Thoracic aorta (tissue), 2 donors: ENCODE measurements at regions not wholly inside any gene's neighbourhood (a gene's known extent, or its start where the extent isn't known, plus 50 kb on each side); places are given as distances from the start of the nearest gene placed in this dataset.

ENCODE experiments used
- ATAC-seq: fragments of 150-250 bp; one replicate; pipeline ENCODE4 v1.8.0; 2017; ENCODE audit warnings: low read depth; ENCODE audit not compliant: insufficient number of reproducible peaks, low FRiP score
- DNase-seq: peaks from one replicate; pipeline ENCODE4 v3.0.0-alpha.2; 2020; ENCODE audit warnings: low spot score
- H3K27ac ChIP-seq, 2 donors: fragments of 200-600 bp; sonication (generic); 1 replicate in 1 of 2; 2 replicates in 1 of 2; pipeline ENCODE4 v1.5.1; 2016; ENCODE audit warnings: mild to moderate bottlenecking in 2 of 2, moderate library complexity in 2 of 2
- H3K27me3 ChIP-seq: fragments of 200-600 bp; sonication (generic); replicated peaks from 2 replicates; pipeline ENCODE4 v1.6.0; 2016; ENCODE audit warnings: mild to moderate bottlenecking; ENCODE audit not compliant: insufficient read depth
- H3K36me3 ChIP-seq: fragments of 200-600 bp; sonication (generic); one replicate; pipeline ENCODE4 v1.5.1; 2016
- H3K4me1 ChIP-seq, 2 donors: fragments of 200-600 bp; sonication (generic); 1 replicate in 1 of 2; 2 replicates in 1 of 2; pipeline versions ENCODE4 v1.5.1 to v1.6.0; 2016; ENCODE audit warnings: low read depth in 2 of 2, mild to moderate bottlenecking in 1 of 2; ENCODE audit not compliant: control insufficient read depth in 1 of 2
- H3K4me3 ChIP-seq: fragments of 200-600 bp; sonication (generic); 2 replicates; pipeline ENCODE4 v1.5.1; 2016; ENCODE audit warnings: mild to moderate bottlenecking
- H3K9me3 ChIP-seq: fragments of 200-600 bp; sonication (generic); 2 replicates; pipeline ENCODE4 v1.5.1; 2016
- TF ChIP-seq, protein P1 (sequence below): fragments of 200-600 bp; sonication (generic); IDR thresholded peaks from one replicate; pipeline ENCODE4 v1.5.1; 2019; ENCODE audit warnings: antibody characterized with exemption

- Histone ChIP-seq H3K4me3 (no peak overlapping the region), H3K27ac (no peak overlapping the region), H3K36me3 (no peaks in the 10 kb centered on the region), H3K9me3 (no peaks in the 10 kb centered on the region), H3K4me1 (no peaks in the 10 kb centered on the region), H3K27me3 (no peaks in the 10 kb centered on the region)
- ATAC-seq: no peak
- TF ChIP-seq, protein P1, sequence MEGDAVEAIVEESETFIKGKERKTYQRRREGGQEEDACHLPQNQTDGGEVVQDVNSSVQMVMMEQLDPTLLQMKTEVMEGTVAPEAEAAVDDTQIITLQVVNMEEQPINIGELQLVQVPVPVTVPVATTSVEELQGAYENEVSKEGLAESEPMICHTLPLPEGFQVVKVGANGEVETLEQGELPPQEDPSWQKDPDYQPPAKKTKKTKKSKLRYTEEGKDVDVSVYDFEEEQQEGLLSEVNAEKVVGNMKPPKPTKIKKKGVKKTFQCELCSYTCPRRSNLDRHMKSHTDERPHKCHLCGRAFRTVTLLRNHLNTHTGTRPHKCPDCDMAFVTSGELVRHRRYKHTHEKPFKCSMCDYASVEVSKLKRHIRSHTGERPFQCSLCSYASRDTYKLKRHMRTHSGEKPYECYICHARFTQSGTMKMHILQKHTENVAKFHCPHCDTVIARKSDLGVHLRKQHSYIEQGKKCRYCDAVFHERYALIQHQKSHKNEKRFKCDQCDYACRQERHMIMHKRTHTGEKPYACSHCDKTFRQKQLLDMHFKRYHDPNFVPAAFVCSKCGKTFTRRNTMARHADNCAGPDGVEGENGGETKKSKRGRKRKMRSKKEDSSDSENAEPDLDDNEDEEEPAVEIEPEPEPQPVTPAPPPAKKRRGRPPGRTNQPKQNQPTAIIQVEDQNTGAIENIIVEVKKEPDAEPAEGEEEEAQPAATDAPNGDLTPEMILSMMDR: no peak
- no peak for DNase-seq
Observed at GRCh38 chr20:57986666-57987065, 241.8 kb downstream of the ANKRD60 start.

DNA sequence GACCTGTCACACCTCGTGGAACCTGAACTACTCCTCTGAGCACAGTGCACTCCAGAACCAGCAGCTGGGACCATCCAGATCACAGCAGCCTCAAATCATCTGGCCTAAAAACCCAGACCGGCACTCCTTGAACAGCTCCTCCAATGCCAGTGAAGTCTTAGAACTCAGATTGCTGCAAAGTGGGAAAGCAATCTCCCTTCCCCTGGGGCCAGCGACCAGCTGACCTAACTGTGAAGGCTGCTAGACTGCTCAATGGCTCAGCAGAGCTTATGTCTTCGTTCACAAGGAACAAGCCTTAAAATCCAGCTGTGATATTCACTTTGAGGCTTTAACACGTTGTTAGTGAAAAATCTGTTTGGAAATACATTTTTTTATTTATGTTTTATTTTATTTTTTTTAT lies 243.2 kb downstream of the ANKRD60 start:
- DNase-seq: no peak
- H3K27me3 ChIP-seq: no peaks in the 10 kb centered on the region
- TF ChIP-seq, protein P1: no peak
- H3K36me3 ChIP-seq: no peaks in the 10 kb centered on the region
- H3K4me3 ChIP-seq: no peak overlapping the region
- no peak overlapping the region for H3K27ac ChIP-seq
- no peaks in the 10 kb centered on the region for H3K9me3 ChIP-seq
- ATAC-seq: no peak
- H3K4me1 ChIP-seq: no peaks in the 10 kb centered on the region

DNA sequence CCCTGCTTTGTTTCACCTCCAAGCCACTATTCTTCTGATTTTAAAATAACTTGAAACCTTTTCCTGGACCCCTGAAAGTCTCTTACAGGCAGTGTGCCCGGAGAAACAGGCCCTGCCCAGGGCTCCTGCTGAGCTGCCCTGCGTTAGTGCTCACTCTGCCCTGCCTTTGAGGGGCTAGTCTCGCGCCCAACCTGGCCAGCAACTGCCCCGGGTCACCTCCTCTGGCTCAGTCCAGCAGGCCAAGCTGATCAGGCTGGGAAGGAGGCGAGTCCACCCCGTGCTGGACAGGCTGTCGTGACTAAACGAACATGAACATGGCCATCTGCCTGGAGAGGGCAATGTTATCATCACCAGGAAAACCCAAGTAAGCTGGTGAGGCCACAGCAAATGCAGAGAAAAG lies 245.4 kb downstream of the ANKRD60 start:
- H3K4me1 ChIP-seq: no peaks in the 10 kb centered on the region
- no peak overlapping the region for H3K4me3 ChIP-seq
- TF ChIP-seq, protein P1: no peak
- DNase-seq (no peak), ATAC-seq (no peak)
- no peaks in the 10 kb centered on the region for H3K36me3 ChIP-seq
- no peaks in the 10 kb centered on the region for H3K27me3 ChIP-seq
- H3K9me3 ChIP-seq: no peaks in the 10 kb centered on the region
- H3K27ac ChIP-seq: no peak overlapping the region

DNA sequence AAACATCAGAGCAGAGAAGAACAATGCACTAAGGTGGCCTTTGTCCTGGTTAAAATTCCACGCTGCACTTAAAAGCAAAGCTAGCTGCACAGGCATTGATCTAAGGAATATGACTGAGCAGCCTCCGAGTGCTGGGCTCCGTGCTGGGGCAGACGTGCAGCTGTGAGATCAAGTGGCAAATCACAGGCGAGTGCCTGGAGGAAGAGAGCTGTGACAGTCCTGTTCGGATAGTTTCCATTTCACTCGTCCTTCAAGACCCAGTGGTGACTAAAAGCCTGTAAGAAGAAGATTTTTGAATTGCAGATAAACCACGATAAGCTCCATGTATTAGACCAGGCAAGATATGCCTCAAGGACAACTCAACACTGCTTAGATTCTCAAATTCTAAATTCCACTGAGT lies 247.9 kb downstream of the ANKRD60 start:
- H3K9me3 ChIP-seq: no peaks in the 10 kb centered on the region
- no peak for ATAC-seq
- H3K36me3 ChIP-seq: no peaks in the 10 kb centered on the region
- DNase-seq: no peak
- no peak overlapping the region for H3K4me3 ChIP-seq
- peaks cover 3 to 20% of the 10 kb centered on the region in 2 donors for H3K4me1 ChIP-seq
- TF ChIP-seq, protein P1: no peak
- H3K27ac ChIP-seq: no peak overlapping the region
- H3K27me3 ChIP-seq: no peaks in the 10 kb centered on the region

- ATAC-seq (no peak), DNase-seq (no peak)
- Histone ChIP-seq H3K9me3 (no peaks in the 10 kb centered on the region), H3K27ac (no peak overlapping the region), H3K27me3 (no peaks in the 10 kb centered on the region), H3K36me3 (no peaks in the 10 kb centered on the region), H3K4me3 (no peak overlapping the region), H3K4me1 (peaks cover 3 to 20% of the 10 kb centered on the region in 2 donors)
- TF ChIP-seq, protein P1: no peak
Observed at GRCh38 chr20:57977569-57977968, 250.9 kb downstream of the ANKRD60 start.
